ENCODE measurements at regions not wholly inside any gene's neighbourhood (a gene's known extent, or its start where the extent isn't known, plus 50 kb on each side); places are given as distances from the start of the nearest gene placed in this dataset.

- H3K4me3 ChIP-seq = no peak overlapping the region
- no peaks in the 10 kb centered on the region for H3K4me1 ChIP-seq
- no peaks in the 10 kb centered on the region for H3K27me3 ChIP-seq
- DNase-seq = no peak
- intact Hi-C loops (cut with DNase I) = loop anchor here (10.0 kb wide), 1 partner anchor 136 kb away; the partner anchor contains the start of gene PELI2
- TF ChIP-seq CTCF (IDR thresholded peaks at IDR 0.05) = no peak
- H3K9me3 ChIP-seq = no peaks in the 10 kb centered on the region
- no peak overlapping the region for H3K27ac ChIP-seq
- no peaks in the 10 kb centered on the region for H3K36me3 ChIP-seq
- no peak overlapping the region for H3K9ac ChIP-seq (ENCODE audit: low read depth in 2 of 2, low read length in 2 of 2)
Measured at GRCh38 chr14:55979096-55979495, 139.1 kb upstream of the PELI2 start.

GRCh38 chr14:55979781-55980180 lies 138.4 kb upstream of the PELI2 start:
- H3K27me3 ChIP-seq = no peaks in the 10 kb centered on the region
- no peak overlapping the region for H3K9ac ChIP-seq (ENCODE audit: low read depth in 2 of 2, low read length in 2 of 2)
- no peak overlapping the region for H3K4me3 ChIP-seq
- intact Hi-C loops (cut with DNase I) = loop anchor here (10.0 kb wide), 1 partner anchor 135 kb away; the partner anchor contains the start of gene PELI2
- H3K36me3 ChIP-seq = no peaks in the 10 kb centered on the region
- DNase-seq = no peak
- TF ChIP-seq CTCF (IDR thresholded peaks at IDR 0.05) = no peak
- no peak overlapping the region for H3K27ac ChIP-seq
- no peaks in the 10 kb centered on the region for H3K4me1 ChIP-seq
- H3K9me3 ChIP-seq = no peaks in the 10 kb centered on the region

- intact Hi-C loops (cut with DNase I) = no loop called here
- no peak overlapping the region for H3K27ac ChIP-seq
- no peaks in the 10 kb centered on the region for H3K27me3 ChIP-seq
- no peaks in the 10 kb centered on the region for H3K9me3 ChIP-seq
- H3K4me1 ChIP-seq = no peaks in the 10 kb centered on the region
- DNase-seq = no peak
- H3K4me3 ChIP-seq = no peak overlapping the region
- no peak for TF ChIP-seq CTCF (IDR thresholded peaks at IDR 0.05)
- H3K36me3 ChIP-seq = no peaks in the 10 kb centered on the region
- no peak overlapping the region for H3K9ac ChIP-seq (ENCODE audit: low read depth in 2 of 2, low read length in 2 of 2)
Measured at GRCh38 chr14:55980970-55981369, 137.2 kb upstream of the PELI2 start.

- Histone ChIP-seq H3K4me3 (no peak overlapping the region), H3K9me3 (no peaks in the 10 kb centered on the region), H3K27me3 (no peaks in the 10 kb centered on the region), H3K27ac (no peak overlapping the region), H3K9ac (ENCODE audit: low read depth in 2 of 2, low read length in 2 of 2) (no peak overlapping the region), H3K36me3 (no peaks in the 10 kb centered on the region), H3K4me1 (no peaks in the 10 kb centered on the region)
- TF ChIP-seq CTCF (IDR thresholded peaks at IDR 0.05) = no peak
- no peak for DNase-seq
- intact Hi-C loops (cut with DNase I) = no loop called here
Measured at GRCh38 chr14:55986069-55986468, 132.1 kb upstream of the PELI2 start.

GRCh38 chr14:56000846-56001245 lies 117.4 kb upstream of the PELI2 start:
- no peak for TF ChIP-seq CTCF (IDR thresholded peaks at IDR 0.05)
- intact Hi-C loops (cut with DNase I) = no loop called here

GRCh38 chr14:56002342-56002741 lies 115.9 kb upstream of the PELI2 start:
- Histone ChIP-seq H3K9ac (ENCODE audit: low read depth in 2 of 2, low read length in 2 of 2) (no peak overlapping the region), H3K27ac (no peak overlapping the region), H3K36me3 (no peaks in the 10 kb centered on the region), H3K9me3 (no peaks in the 10 kb centered on the region), H3K27me3 (no peaks in the 10 kb centered on the region), H3K4me3 (no peak overlapping the region), H3K4me1 (peaks cover 3% of the 10 kb centered on the region)
- intact Hi-C loops (cut with DNase I) = no loop called here
- DNase-seq = no peak
- TF ChIP-seq CTCF (IDR thresholded peaks at IDR 0.05) = no peak

More at GRCh38 chr14:56000846-56001245, 117.4 kb upstream of the PELI2 start:
- Histone ChIP-seq H3K4me3 (no peak overlapping the region), H3K9ac (ENCODE audit: low read depth in 2 of 2, low read length in 2 of 2) (no peak overlapping the region), H3K36me3 (no peaks in the 10 kb centered on the region), H3K27ac (no peak overlapping the region), H3K4me1 (peaks cover 3% of the 10 kb centered on the region), H3K27me3 (no peaks in the 10 kb centered on the region), H3K9me3 (no peaks in the 10 kb centered on the region)
- no peak for DNase-seq

Measured in colonic mucosa (tissue), 4 donors.